ENCODE measurements at regions not wholly inside any gene's neighbourhood (a gene's known extent, or its start where the extent isn't known, plus 50 kb on each side); places are given as distances from the start of the nearest gene placed in this dataset.
A peak's percentile ranks its signal among the peaks of the same experiment; 100 is the strongest.

GRCh38 chr21:43322311-43322710, 104.6 kb downstream of the SIK1 start:
- TF ChIP-seq CTCF (IDR thresholded peaks at IDR 0.05; ENCODE audit: insufficient read depth, low read depth, low read length) = no peak
- DNase-seq (ENCODE audit: low read depth) = no peak
- no peak overlapping the region for H3K4me3 ChIP-seq (ENCODE audit: low read depth, low read length)

GRCh38 chr21:43321611-43322010, 105.3 kb downstream of the SIK1 start:
- no peak for TF ChIP-seq CTCF (IDR thresholded peaks at IDR 0.05; ENCODE audit: insufficient read depth, low read depth, low read length)
- no peak for DNase-seq (ENCODE audit: low read depth)
- no peak overlapping the region for H3K4me3 ChIP-seq (ENCODE audit: low read depth, low read length)

- TF ChIP-seq CTCF (IDR thresholded peaks at IDR 0.05; ENCODE audit: insufficient read depth, low read depth, low read length) = no peak
- peak; percentile 51 for DNase-seq (ENCODE audit: low read depth)
- H3K4me3 ChIP-seq (ENCODE audit: low read depth, low read length) = no peak overlapping the region
Observed at GRCh38 chr21:43321111-43321510, 105.8 kb downstream of the SIK1 start.

GRCh38 chr21:43320526-43320925, 106.4 kb downstream of the SIK1 start:
- TF ChIP-seq CTCF (IDR thresholded peaks at IDR 0.05; ENCODE audit: insufficient read depth, low read depth, low read length) = no peak
- no peak for DNase-seq (ENCODE audit: low read depth)

GRCh38 chr21:43318841-43319781, 107.8 kb downstream of the SIK1 start:
- peak; percentile 74 for DNase-seq (ENCODE audit: low read depth)
- no peak overlapping the region for H3K4me3 ChIP-seq (ENCODE audit: low read depth, low read length)
- TF ChIP-seq CTCF (IDR thresholded peaks at IDR 0.05; ENCODE audit: insufficient read depth, low read depth, low read length) = no peak

More at GRCh38 chr21:43320526-43320925, 106.4 kb downstream of the SIK1 start:
- H3K4me3 ChIP-seq (ENCODE audit: low read depth, low read length) = no peak overlapping the region

GRCh38 chr21:43318368-43318767, 108.6 kb downstream of the SIK1 start:
- H3K4me3 ChIP-seq (ENCODE audit: low read depth, low read length) = no peak overlapping the region
- no peak for TF ChIP-seq CTCF (IDR thresholded peaks at IDR 0.05; ENCODE audit: insufficient read depth, low read depth, low read length)
- DNase-seq (ENCODE audit: low read depth) = no peak
